Mammary epithelial cell (primary cell): ENCODE measurements at regions not wholly inside any gene's neighbourhood (a gene's known extent, or its start where the extent isn't known, plus 50 kb on each side); places are given as distances from the start of the nearest gene placed in this dataset.

Experiments used
- EZH2 ChIP-seq: IDR thresholded peaks from 2 replicates; pipeline ENCODE4 v1.6.1; 2012; ENCODE audit warnings: low read length, inconsistent platforms, borderline replicate concordance
- TF ChIP-seq, protein P1 (sequence below), 2 donors: IDR thresholded peaks in 1 of 2; conservative IDR thresholded peaks in 1 of 2; 2 replicates each; pipeline ENCODE4 v1.5.1; 2011 to 2012; ENCODE audit warnings: inconsistent platforms in 2 of 2, low read length in 2 of 2, mild to moderate bottlenecking in 2 of 2, control low read depth in 1 of 2, low read depth in 1 of 2; ENCODE audit not compliant: insufficient read depth in 1 of 2; ENCODE audit errors: extremely low read depth in 1 of 2

DNA sequence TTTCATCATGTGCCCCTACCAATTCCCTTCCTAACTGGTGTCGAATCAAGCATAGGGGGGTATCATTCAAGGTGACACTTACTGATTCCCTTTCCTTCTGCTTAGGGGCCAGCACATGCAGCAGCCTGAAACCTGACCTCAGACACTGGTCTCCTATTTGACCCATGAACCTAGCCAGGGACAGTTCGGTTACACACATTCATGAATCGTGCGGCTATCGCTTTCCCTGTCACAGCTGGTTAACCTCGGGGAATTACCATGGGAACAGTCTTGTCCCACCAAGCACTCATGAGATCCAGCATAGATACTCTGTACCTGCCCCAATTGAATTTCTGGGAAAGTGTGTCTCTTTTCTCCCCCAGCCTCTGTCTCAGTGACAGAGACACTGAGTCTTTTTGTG lies 140.4 kb downstream of the ZNF674 start:
- TF ChIP-seq, protein P1, sequence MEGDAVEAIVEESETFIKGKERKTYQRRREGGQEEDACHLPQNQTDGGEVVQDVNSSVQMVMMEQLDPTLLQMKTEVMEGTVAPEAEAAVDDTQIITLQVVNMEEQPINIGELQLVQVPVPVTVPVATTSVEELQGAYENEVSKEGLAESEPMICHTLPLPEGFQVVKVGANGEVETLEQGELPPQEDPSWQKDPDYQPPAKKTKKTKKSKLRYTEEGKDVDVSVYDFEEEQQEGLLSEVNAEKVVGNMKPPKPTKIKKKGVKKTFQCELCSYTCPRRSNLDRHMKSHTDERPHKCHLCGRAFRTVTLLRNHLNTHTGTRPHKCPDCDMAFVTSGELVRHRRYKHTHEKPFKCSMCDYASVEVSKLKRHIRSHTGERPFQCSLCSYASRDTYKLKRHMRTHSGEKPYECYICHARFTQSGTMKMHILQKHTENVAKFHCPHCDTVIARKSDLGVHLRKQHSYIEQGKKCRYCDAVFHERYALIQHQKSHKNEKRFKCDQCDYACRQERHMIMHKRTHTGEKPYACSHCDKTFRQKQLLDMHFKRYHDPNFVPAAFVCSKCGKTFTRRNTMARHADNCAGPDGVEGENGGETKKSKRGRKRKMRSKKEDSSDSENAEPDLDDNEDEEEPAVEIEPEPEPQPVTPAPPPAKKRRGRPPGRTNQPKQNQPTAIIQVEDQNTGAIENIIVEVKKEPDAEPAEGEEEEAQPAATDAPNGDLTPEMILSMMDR (conservative IDR thresholded peaks at IDR 0.05 in 1 of 2, IDR thresholded peaks at IDR 0.05 in 1 of 2; ENCODE audit: extremely low read depth in 1 of 2, insufficient read depth in 1 of 2, low read depth in 1 of 2, low read length in 2 of 2): no peak
- no peak for TF ChIP-seq EZH2
